ENCODE measurements at regions not wholly inside any gene's neighbourhood (a gene's known extent, or its start where the extent isn't known, plus 50 kb on each side); places are given as distances from the start of the nearest gene placed in this dataset.

DNA sequence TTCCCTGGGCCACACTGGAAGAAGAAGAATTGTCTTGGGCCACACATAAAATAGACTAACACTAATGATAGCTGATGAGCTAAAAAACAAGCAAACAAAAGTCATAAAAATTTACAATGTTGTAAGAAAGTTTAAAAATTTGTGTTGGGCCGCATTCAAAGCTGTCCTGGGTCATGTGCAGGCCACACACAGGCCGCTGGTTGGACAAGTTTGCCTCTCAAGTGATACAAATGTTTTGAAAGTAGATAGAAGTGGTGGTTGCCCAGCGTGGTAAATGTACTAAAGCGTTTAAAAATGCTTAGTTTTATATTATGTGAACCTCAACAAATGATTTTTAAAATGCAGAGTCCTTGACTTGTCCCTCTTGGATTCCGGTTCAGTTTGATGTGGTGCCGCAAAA lies 94.9 kb upstream of the TBCA start:
- Histone ChIP-seq H3K4me2 (ENCODE audit: control insufficient read depth, extremely low read depth, insufficient read depth, low read depth, low read length) (no peak overlapping the region), H3K27ac (ENCODE audit: control insufficient read depth, insufficient read depth, low read length) (no peak overlapping the region), H3K9me3 (ENCODE audit: control insufficient read depth, low read depth, low read length) (no peaks in the 10 kb centered on the region), H3K27me3 (ENCODE audit: control insufficient read depth, extremely low read depth, insufficient read depth, low read length) (no peaks in the 10 kb centered on the region), H3K9me1 (ENCODE audit: control insufficient read depth, extremely low read depth, insufficient read depth, low read length) (no peaks in the 10 kb centered on the region), H3K4me3 (ENCODE audit: control insufficient read depth in 2 of 3, extremely low read depth in 1 of 3, insufficient read depth in 2 of 3, low read depth in 1 of 3, low read length in 3 of 3) (no peak overlapping the region), H3K79me2 (ENCODE audit: control insufficient read depth, insufficient read depth, low read length) (no peaks in the 10 kb centered on the region), H4K20me1 (ENCODE audit: control insufficient read depth, extremely low read depth, insufficient read depth, low read length) (no peaks in the 10 kb centered on the region), H3K36me3 (ENCODE audit: control insufficient read depth in 2 of 2, extremely low read depth in 1 of 2, insufficient read depth in 2 of 2, low read length in 2 of 2) (no peaks in the 10 kb centered on the region), H3K4me1 (ENCODE audit: control insufficient read depth, extremely low read depth, insufficient read depth, low read length) (no peaks in the 10 kb centered on the region), H2AFZ (ENCODE audit: control insufficient read depth, low read length) (no peak overlapping the region), H3K9ac (ENCODE audit: control insufficient read depth, extremely low read depth, insufficient read depth, low read length) (no peak overlapping the region)
- no peak for TF ChIP-seq CTCF (optimal IDR thresholded peaks at IDR 0.05 in 1 of 3, IDR thresholded peaks at IDR 0.05 in 1 of 3, conservative IDR thresholded peaks at IDR 0.05 in 1 of 3; ENCODE audit: extremely low read depth in 1 of 3, insufficient read depth in 2 of 3, low read length in 3 of 3)
- TF ChIP-seq EZH2 (IDR thresholded peaks at IDR 0.05; ENCODE audit: low read length): no peak
- no peak for DNase-seq (ENCODE audit: low read depth, low spot score)
- FAIRE-seq: no peak
- dilution Hi-C loops (cut with MboI; ENCODE audit: extremely low pct_ligation_motif_present, low sequenced_read_pairs): no loop called here

- no peak for FAIRE-seq
- Histone ChIP-seq H3K27ac (ENCODE audit: control insufficient read depth, insufficient read depth, low read length) (no peak overlapping the region), H3K9me3 (ENCODE audit: control insufficient read depth, low read depth, low read length) (no peaks in the 10 kb centered on the region), H3K79me2 (ENCODE audit: control insufficient read depth, insufficient read depth, low read length) (no peaks in the 10 kb centered on the region), H3K36me3 (ENCODE audit: control insufficient read depth in 2 of 2, extremely low read depth in 1 of 2, insufficient read depth in 2 of 2, low read length in 2 of 2) (no peaks in the 10 kb centered on the region), H3K27me3 (ENCODE audit: control insufficient read depth, extremely low read depth, insufficient read depth, low read length) (no peaks in the 10 kb centered on the region), H3K9ac (ENCODE audit: control insufficient read depth, extremely low read depth, insufficient read depth, low read length) (no peak overlapping the region), H3K4me2 (ENCODE audit: control insufficient read depth, extremely low read depth, insufficient read depth, low read depth, low read length) (no peak overlapping the region), H3K4me3 (ENCODE audit: control insufficient read depth in 2 of 3, extremely low read depth in 1 of 3, insufficient read depth in 2 of 3, low read depth in 1 of 3, low read length in 3 of 3) (no peak overlapping the region), H3K9me1 (ENCODE audit: control insufficient read depth, extremely low read depth, insufficient read depth, low read length) (no peaks in the 10 kb centered on the region), H2AFZ (ENCODE audit: control insufficient read depth, low read length) (no peak overlapping the region), H3K4me1 (ENCODE audit: control insufficient read depth, extremely low read depth, insufficient read depth, low read length) (no peaks in the 10 kb centered on the region), H4K20me1 (ENCODE audit: control insufficient read depth, extremely low read depth, insufficient read depth, low read length) (no peaks in the 10 kb centered on the region)
- dilution Hi-C loops (cut with MboI; ENCODE audit: extremely low pct_ligation_motif_present, low sequenced_read_pairs): no loop called here
- no peak for DNase-seq (ENCODE audit: low read depth, low spot score)
- TF ChIP-seq EZH2 (IDR thresholded peaks at IDR 0.05; ENCODE audit: low read length): no peak
- TF ChIP-seq CTCF (optimal IDR thresholded peaks at IDR 0.05 in 1 of 3, IDR thresholded peaks at IDR 0.05 in 1 of 3, conservative IDR thresholded peaks at IDR 0.05 in 1 of 3; ENCODE audit: extremely low read depth in 1 of 3, insufficient read depth in 2 of 3, low read length in 3 of 3): no peak
Observed at GRCh38 chr5:77869116-77869798, 93.1 kb upstream of the TBCA start.

All from keratinocyte (primary cell).